ENCODE measurements at regions not wholly inside any gene's neighbourhood (a gene's known extent, or its start where the extent isn't known, plus 50 kb on each side); places are given as distances from the start of the nearest gene placed in this dataset.
"Not testable (repeated sequence)": the region's sequence is repeated elsewhere in the genome, so short reads cannot be mapped to it uniquely, and the experiment has no call there.

- not testable (repeated sequence) for DNase-seq
Observed at GRCh38 chr13:70208968-70209367, 100.7 kb upstream of the KLHL1 start.

- DNase-seq = no peak
Observed at GRCh38 chr13:70206671-70207070, 98.4 kb upstream of the KLHL1 start.

GRCh38 chr13:70203661-70204229, 95.5 kb upstream of the KLHL1 start:
- no peak for DNase-seq

- no peak for DNase-seq
Observed at GRCh38 chr13:70191034-70191433, 82.8 kb upstream of the KLHL1 start.

- no peak for DNase-seq
Observed at GRCh38 chr13:70189981-70190380, 81.7 kb upstream of the KLHL1 start.

- no peak for DNase-seq
Observed at GRCh38 chr13:70188567-70188966, 80.3 kb upstream of the KLHL1 start.

- DNase-seq = no peak
Observed at GRCh38 chr13:70183041-70183440, 74.8 kb upstream of the KLHL1 start.

Measured in GDM1 (cell line).